SHP77 treated with DMSO at 0.1 percent for 48 hours (cell line): ENCODE measurements at regions not wholly inside any gene's neighbourhood (a gene's known extent, or its start where the extent isn't known, plus 50 kb on each side); places are given as distances from the start of the nearest gene placed in this dataset.

Experiments
- DNase-seq: peaks from one replicate; lab custom pipeline; 2025; lab: John Stamatoyannopoulos, UW

- DNase-seq = no peak
Observed at GRCh38 chr12:124504273-124505000, 63.0 kb downstream of the NCOR2 start.

GRCh38 chr12:124503305-124503704 is 64.1 kb downstream of the NCOR2 start:
- DNase-seq = no peak

- DNase-seq = no peak
Observed at GRCh38 chr12:124502379-124502778, 65.0 kb downstream of the NCOR2 start.

GRCh38 chr12:124501827-124502226 is 65.6 kb downstream of the NCOR2 start:
- DNase-seq = no peak

GRCh38 chr12:124501112-124501561 is 66.3 kb downstream of the NCOR2 start:
- DNase-seq = no peak

GRCh38 chr12:124499898-124500244 is 67.5 kb downstream of the NCOR2 start:
- DNase-seq = no peak

GRCh38 chr12:124499190-124499753 is 68.1 kb downstream of the NCOR2 start:
- no peak for DNase-seq

GRCh38 chr12:124498275-124499189 is 68.9 kb downstream of the NCOR2 start:
- no peak for DNase-seq

GRCh38 chr12:124497658-124498057 is 69.8 kb downstream of the NCOR2 start:
- no peak for DNase-seq

- no peak for DNase-seq
Observed at GRCh38 chr12:124497039-124497438, 70.4 kb downstream of the NCOR2 start.

- no peak for DNase-seq
Observed at GRCh38 chr12:124496584-124496983, 70.8 kb downstream of the NCOR2 start.

GRCh38 chr12:124495194-124495983 is 72.0 kb downstream of the NCOR2 start:
- DNase-seq = no peak

- no peak for DNase-seq
Observed at GRCh38 chr12:124494751-124495129, 72.7 kb downstream of the NCOR2 start.

- DNase-seq = no peak
Observed at GRCh38 chr12:124493809-124494750, 73.3 kb downstream of the NCOR2 start.

GRCh38 chr12:124492879-124493808 is 74.3 kb downstream of the NCOR2 start:
- no peak for DNase-seq

- no peak for DNase-seq
Observed at GRCh38 chr12:124491856-124492420, 75.5 kb downstream of the NCOR2 start.

GRCh38 chr12:124491310-124491709 is 76.1 kb downstream of the NCOR2 start:
- DNase-seq = no peak

- DNase-seq = no peak
Observed at GRCh38 chr12:124490584-124491305, 76.7 kb downstream of the NCOR2 start.
